Activated CD4-positive, alpha-beta memory T cell treated with anti-CD3 and anti-CD28 coated beads for 36 hours (primary cell): ENCODE measurements at regions not wholly inside any gene's neighbourhood (a gene's known extent, or its start where the extent isn't known, plus 50 kb on each side); places are given as distances from the start of the nearest gene placed in this dataset.

Experiments used
- CTCF ChIA-PET: fragments of 350-600 bp; sonication (Branson Sonifier 250); formaldehyde crosslinking; loops from one replicate; lab custom pipeline; 2021; ENCODE audit warnings: antibody characterized with exemption, inconsistent platforms; lab: Charles Lee
- POLR2A ChIA-PET: fragments of 350-600 bp; sonication (Branson Sonifier 250); formaldehyde crosslinking; loops from one replicate; lab custom pipeline; 2021; ENCODE audit warnings: antibody characterized with exemption; lab: Charles Lee
- DNase-seq: peaks from one replicate; pipeline ENCODE4 v3.0.0-alpha.2; 2020
- H3K27ac Mint-ChIP-seq: one replicate; pipeline ENCODE4 v1.8.0; 2021; ENCODE audit warnings: mixed read lengths
- H3K27me3 Mint-ChIP-seq: one replicate; pipeline ENCODE4 v1.8.0; 2021; ENCODE audit warnings: mixed read lengths
- H3K36me3 Mint-ChIP-seq: one replicate; pipeline ENCODE4 v1.8.0; 2021; ENCODE audit warnings: mixed read lengths
- H3K4me1 Mint-ChIP-seq: one replicate; pipeline ENCODE4 v1.8.0; 2021; ENCODE audit warnings: low read depth, mixed read lengths
- H3K4me3 Mint-ChIP-seq: one replicate; pipeline ENCODE4 v1.8.0; 2021; ENCODE audit warnings: mild to moderate bottlenecking, mixed read lengths
- H3K9me3 Mint-ChIP-seq: one replicate; pipeline ENCODE4 v1.8.0; 2021; ENCODE audit warnings: mixed read lengths
- intact Hi-C: fragments of 100-400 bp; cut with micrococcal nuclease; formaldehyde crosslinking; loops from one replicate; pipeline ENCODE4 v1.15.1; 2023

- Mint-ChIP-seq H3K36me3 (no peaks in the 10 kb centered on the region), H3K4me1 (no peaks in the 10 kb centered on the region), H3K9me3 (peaks cover 34% of the 10 kb centered on the region), H3K4me3 (no peak overlapping the region), H3K27me3 (no peaks in the 10 kb centered on the region), H3K27ac (no peak overlapping the region)
- CTCF ChIA-PET: no interaction called here
- intact Hi-C loops: no loop called here
- no peak for DNase-seq
- POLR2A ChIA-PET: no interaction called here
Measured at GRCh38 chr9:11349187-11349586, 736.4 kb upstream of the PTPRD start.

- H3K27me3 Mint-ChIP-seq: no peaks in the 10 kb centered on the region
- ChIA-PET POLR2A (no interaction called here), CTCF (no interaction called here)
- H3K36me3 Mint-ChIP-seq: no peaks in the 10 kb centered on the region
- H3K4me1 Mint-ChIP-seq: no peaks in the 10 kb centered on the region
- H3K27ac Mint-ChIP-seq: no peak overlapping the region
- DNase-seq: no peak
- H3K4me3 Mint-ChIP-seq: no peak overlapping the region
- intact Hi-C loops: no loop called here
- H3K9me3 Mint-ChIP-seq: peaks cover 27% of the 10 kb centered on the region
Measured at GRCh38 chr9:11352612-11353011, 739.8 kb upstream of the PTPRD start.

GRCh38 chr9:11356067-11356466 is 743.3 kb upstream of the PTPRD start:
- intact Hi-C loops: no loop called here
- Mint-ChIP-seq H3K27me3 (no peaks in the 10 kb centered on the region), H3K36me3 (no peaks in the 10 kb centered on the region), H3K9me3 (peaks cover 15% of the 10 kb centered on the region), H3K4me1 (no peaks in the 10 kb centered on the region), H3K4me3 (no peak overlapping the region), H3K27ac (no peak overlapping the region)
- no peak for DNase-seq
- POLR2A ChIA-PET: no interaction called here
- CTCF ChIA-PET: no interaction called here

- CTCF ChIA-PET: no interaction called here
- Mint-ChIP-seq H3K27me3 (no peaks in the 10 kb centered on the region), H3K36me3 (no peaks in the 10 kb centered on the region), H3K27ac (no peak overlapping the region), H3K4me3 (no peak overlapping the region), H3K9me3 (peaks cover 18% of the 10 kb centered on the region), H3K4me1 (no peaks in the 10 kb centered on the region)
- intact Hi-C loops: no loop called here
- POLR2A ChIA-PET: no interaction called here
- DNase-seq: no peak
Measured at GRCh38 chr9:11366585-11367129, 753.9 kb upstream of the PTPRD start.

- POLR2A ChIA-PET: no interaction called here
- no peaks in the 10 kb centered on the region for H3K36me3 Mint-ChIP-seq
- no peaks in the 10 kb centered on the region for H3K4me1 Mint-ChIP-seq
- H3K27ac Mint-ChIP-seq: no peak overlapping the region
- H3K4me3 Mint-ChIP-seq: no peak overlapping the region
- H3K27me3 Mint-ChIP-seq: no peaks in the 10 kb centered on the region
- intact Hi-C loops: no loop called here
- CTCF ChIA-PET: no interaction called here
- peaks cover 10% of the 10 kb centered on the region for H3K9me3 Mint-ChIP-seq
- no peak for DNase-seq
Measured at GRCh38 chr9:11374926-11375325, 762.1 kb upstream of the PTPRD start.

GRCh38 chr9:11402621-11403020 is 789.8 kb upstream of the PTPRD start:
- H3K4me3 Mint-ChIP-seq: no peak overlapping the region
- DNase-seq: no peak
- no peaks in the 10 kb centered on the region for H3K27me3 Mint-ChIP-seq
- ChIA-PET CTCF (no interaction called here), POLR2A (no interaction called here)
- no peaks in the 10 kb centered on the region for H3K4me1 Mint-ChIP-seq
- H3K9me3 Mint-ChIP-seq: peaks cover 39% of the 10 kb centered on the region
- no peaks in the 10 kb centered on the region for H3K36me3 Mint-ChIP-seq
- no peak overlapping the region for H3K27ac Mint-ChIP-seq
- intact Hi-C loops: no loop called here

GRCh38 chr9:11414241-11414640 is 801.4 kb upstream of the PTPRD start:
- no peaks in the 10 kb centered on the region for H3K36me3 Mint-ChIP-seq
- CTCF ChIA-PET: no interaction called here

GRCh38 chr9:11417782-11418181 is 805.0 kb upstream of the PTPRD start:
- POLR2A ChIA-PET: no interaction called here
- no peak for DNase-seq
- Mint-ChIP-seq H3K4me1 (no peaks in the 10 kb centered on the region), H3K9me3 (peaks cover 24% of the 10 kb centered on the region), H3K36me3 (no peaks in the 10 kb centered on the region), H3K27ac (no peak overlapping the region), H3K4me3 (no peak overlapping the region), H3K27me3 (no peaks in the 10 kb centered on the region)
- intact Hi-C loops: no loop called here
- CTCF ChIA-PET: no interaction called here

More at GRCh38 chr9:11414241-11414640, 801.4 kb upstream of the PTPRD start:
- no peak overlapping the region for H3K4me3 Mint-ChIP-seq
- intact Hi-C loops: no loop called here
- H3K9me3 Mint-ChIP-seq: peaks cover 21% of the 10 kb centered on the region
- H3K27me3 Mint-ChIP-seq: no peaks in the 10 kb centered on the region
- H3K27ac Mint-ChIP-seq: no peak overlapping the region
- DNase-seq: no peak
- no peaks in the 10 kb centered on the region for H3K4me1 Mint-ChIP-seq
- POLR2A ChIA-PET: no interaction called here

GRCh38 chr9:11431490-11431889 is 818.7 kb upstream of the PTPRD start:
- H3K9me3 Mint-ChIP-seq: peaks cover 18% of the 10 kb centered on the region
- H3K27me3 Mint-ChIP-seq: no peaks in the 10 kb centered on the region
- H3K4me1 Mint-ChIP-seq: no peaks in the 10 kb centered on the region
- intact Hi-C loops: no loop called here
- no peak overlapping the region for H3K27ac Mint-ChIP-seq
- no peak for DNase-seq
- H3K36me3 Mint-ChIP-seq: no peaks in the 10 kb centered on the region
- ChIA-PET POLR2A (no interaction called here), CTCF (no interaction called here)
- no peak overlapping the region for H3K4me3 Mint-ChIP-seq

- DNase-seq: no peak
- Mint-ChIP-seq H3K4me1 (no peaks in the 10 kb centered on the region), H3K36me3 (no peaks in the 10 kb centered on the region), H3K9me3 (peaks cover 17% of the 10 kb centered on the region), H3K27me3 (no peaks in the 10 kb centered on the region), H3K27ac (no peak overlapping the region), H3K4me3 (no peak overlapping the region)
- CTCF ChIA-PET: no interaction called here
- intact Hi-C loops: no loop called here
- POLR2A ChIA-PET: no interaction called here
Measured at GRCh38 chr9:11432361-11432760, 819.6 kb upstream of the PTPRD start.

GRCh38 chr9:11443631-11444030 is 830.8 kb upstream of the PTPRD start:
- Mint-ChIP-seq H3K4me3 (no peak overlapping the region), H3K27me3 (no peaks in the 10 kb centered on the region), H3K4me1 (no peaks in the 10 kb centered on the region), H3K27ac (no peak overlapping the region), H3K36me3 (no peaks in the 10 kb centered on the region), H3K9me3 (peaks cover 35% of the 10 kb centered on the region)
- POLR2A ChIA-PET: no interaction called here
- DNase-seq: no peak
- CTCF ChIA-PET: no interaction called here
- intact Hi-C loops: no loop called here

GRCh38 chr9:11457825-11458790 is 845.3 kb upstream of the PTPRD start:
- no peak overlapping the region for H3K4me3 Mint-ChIP-seq
- intact Hi-C loops: no loop called here
- H3K9me3 Mint-ChIP-seq: peaks cover 20% of the 10 kb centered on the region
- POLR2A ChIA-PET: no interaction called here
- H3K27ac Mint-ChIP-seq: no peak overlapping the region
- H3K4me1 Mint-ChIP-seq: no peaks in the 10 kb centered on the region
- DNase-seq: no peak
- CTCF ChIA-PET: no interaction called here
- peaks cover 2% of the 10 kb centered on the region for H3K36me3 Mint-ChIP-seq
- H3K27me3 Mint-ChIP-seq: no peaks in the 10 kb centered on the region

GRCh38 chr9:11469745-11470144 is 856.9 kb upstream of the PTPRD start:
- no peaks in the 10 kb centered on the region for H3K27me3 Mint-ChIP-seq
- H3K9me3 Mint-ChIP-seq: peaks cover 8% of the 10 kb centered on the region
- no peak overlapping the region for H3K27ac Mint-ChIP-seq
- H3K4me3 Mint-ChIP-seq: no peak overlapping the region
- DNase-seq: no peak
- ChIA-PET CTCF (no interaction called here), POLR2A (no interaction called here)
- intact Hi-C loops: no loop called here
- no peaks in the 10 kb centered on the region for H3K4me1 Mint-ChIP-seq
- no peaks in the 10 kb centered on the region for H3K36me3 Mint-ChIP-seq
